Activated naive CD8-positive, alpha-beta T cell treated with anti-CD3 and anti-CD28 coated beads, Interleukin-2, amount 50 U/mL, for 24 hours (primary cell): ENCODE measurements at regions not wholly inside any gene's neighbourhood (a gene's known extent, or its start where the extent isn't known, plus 50 kb on each side); places are given as distances from the start of the nearest gene placed in this dataset.

Source experiments
- ATAC-seq: fragments of 150-1000 bp; cut with Tn5 transposase; one replicate; pipeline ENCODE4 v1.10.0; 2021
- DNase-seq: peaks from one replicate; pipeline ENCODE4 v3.0.0; 2021
- H3K27ac Mint-ChIP-seq: one replicate; pipeline ENCODE4 v1.8.0; 2021; ENCODE audit warnings: mild to moderate bottlenecking, mixed read lengths
- H3K27me3 Mint-ChIP-seq: one replicate; pipeline ENCODE4 v1.8.0; 2021; ENCODE audit warnings: mixed read lengths
- H3K36me3 Mint-ChIP-seq: one replicate; pipeline ENCODE4 v1.8.0; 2021; ENCODE audit warnings: low read depth, mixed read lengths
- H3K4me1 Mint-ChIP-seq: one replicate; pipeline ENCODE4 v1.8.0; 2021; ENCODE audit warnings: mixed read lengths
- H3K4me3 Mint-ChIP-seq: one replicate; pipeline ENCODE4 v1.8.0; 2021; ENCODE audit warnings: mild to moderate bottlenecking, moderate library complexity, mixed read lengths
- H3K9me3 Mint-ChIP-seq: one replicate; pipeline ENCODE4 v1.8.0; 2021; ENCODE audit warnings: mixed read lengths

DNA sequence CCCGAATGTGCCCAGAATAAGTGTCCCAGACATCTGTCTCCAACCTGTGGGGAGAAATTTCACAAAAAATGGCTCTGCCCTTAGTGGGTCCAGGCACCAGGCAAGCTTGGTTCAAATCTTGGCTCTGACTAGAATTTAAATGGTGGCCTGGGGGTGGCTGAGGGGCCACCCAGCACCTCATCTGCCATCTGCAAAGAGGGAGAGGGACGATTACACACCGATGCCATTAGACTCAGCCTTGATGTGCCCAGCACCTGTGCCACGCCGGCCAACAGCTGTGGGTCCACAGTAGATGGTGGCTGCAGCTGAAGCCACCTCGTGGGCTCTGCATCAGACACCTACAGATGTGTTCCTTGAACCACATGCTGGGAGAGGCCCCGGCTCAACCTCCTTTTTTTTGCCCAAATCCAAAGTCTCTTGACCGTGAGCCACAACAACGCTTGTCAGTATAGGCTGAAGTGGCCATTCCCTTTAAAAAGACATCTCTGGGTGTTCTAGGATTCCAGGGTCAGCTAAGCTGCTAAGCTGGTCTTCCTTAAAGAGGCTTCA lies 222.0 kb upstream of the RAB6C start:
- Mint-ChIP-seq H3K27me3 (no peaks in the 10 kb centered on the region), H3K27ac (no peak overlapping the region), H3K4me1 (no peaks in the 10 kb centered on the region), H3K4me3 (no peak overlapping the region), H3K36me3 (no peaks in the 10 kb centered on the region), H3K9me3 (no peaks in the 10 kb centered on the region)
- ATAC-seq (no peak), DNase-seq (no peak)

DNA sequence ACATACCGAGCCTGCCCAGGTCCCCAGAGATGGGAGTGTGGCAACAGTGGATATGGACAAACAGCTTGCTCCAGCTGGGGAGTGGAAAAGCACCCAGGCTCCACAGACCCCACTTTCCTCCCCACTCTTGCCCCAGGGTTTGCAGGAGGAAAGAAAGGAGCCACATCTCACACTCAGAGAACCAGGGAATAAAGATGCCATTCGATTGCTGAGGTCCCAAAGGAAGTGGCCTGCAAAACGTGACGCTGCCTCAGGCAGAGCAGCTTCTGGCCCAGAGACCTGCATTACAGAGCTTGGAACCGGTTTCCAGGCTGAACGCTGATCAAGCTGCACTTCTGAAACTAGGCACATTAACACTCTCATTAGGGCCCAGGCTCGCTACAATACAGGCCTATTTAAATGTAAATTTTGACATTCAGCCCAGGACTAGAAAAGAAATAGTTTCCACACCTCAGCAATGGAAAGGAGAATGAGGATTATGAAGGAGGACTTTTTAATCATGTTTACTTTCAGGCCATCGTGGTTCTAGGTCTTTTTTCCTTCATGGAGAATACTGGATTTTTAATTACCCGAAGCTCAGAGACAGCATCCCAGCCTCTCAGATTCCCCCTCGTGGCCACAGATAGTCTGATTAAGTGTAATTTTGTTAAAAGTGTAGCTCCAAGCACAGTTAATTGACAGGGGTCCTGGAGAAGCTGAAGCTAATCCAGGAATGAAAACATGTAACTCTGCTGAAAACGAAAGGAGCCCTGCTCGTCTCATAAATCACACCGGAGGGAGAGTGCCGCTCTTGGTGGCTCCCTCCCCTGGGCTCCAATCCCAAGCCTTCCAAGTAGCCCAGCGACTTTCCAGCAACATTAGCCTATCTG lies 221.3 kb upstream of the RAB6C start:
- Mint-ChIP-seq H3K9me3 (no peaks in the 10 kb centered on the region), H3K27ac (no peak overlapping the region), H3K4me3 (no peak overlapping the region), H3K27me3 (no peaks in the 10 kb centered on the region), H3K36me3 (no peaks in the 10 kb centered on the region), H3K4me1 (no peaks in the 10 kb centered on the region)
- no peak for ATAC-seq
- no peak for DNase-seq

DNA sequence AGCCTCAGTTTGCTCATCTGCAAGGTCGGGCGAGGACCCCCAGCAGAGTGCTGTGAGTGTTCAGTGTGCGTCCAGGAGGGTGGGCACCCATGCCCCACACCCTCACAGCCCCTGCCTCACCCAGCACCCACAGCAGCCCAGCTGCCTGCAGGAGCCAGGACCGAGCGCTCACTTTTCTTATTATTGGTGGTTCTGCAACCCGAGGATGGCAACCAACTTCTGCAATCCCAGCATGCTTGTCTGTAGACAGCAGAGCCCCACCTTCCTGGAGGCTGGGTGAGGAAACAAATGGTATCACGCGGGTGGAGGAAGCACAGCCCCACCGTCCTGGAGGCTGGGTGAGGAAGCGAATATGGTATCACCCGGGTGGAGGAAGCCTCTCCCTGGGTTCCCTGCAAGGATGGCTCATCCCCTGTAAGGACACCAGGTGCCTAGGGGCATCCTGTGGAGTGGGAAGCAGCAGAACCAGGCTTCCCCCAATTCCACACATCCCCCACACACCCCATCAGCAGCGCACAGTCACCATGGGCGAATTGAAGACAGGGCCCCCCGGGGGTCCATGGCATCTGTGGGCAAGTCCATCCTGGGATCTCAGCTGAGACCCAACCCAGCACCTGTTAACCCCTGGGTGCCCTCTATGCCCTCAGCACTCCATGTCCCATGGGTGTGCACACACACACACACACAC lies 220.5 kb upstream of the RAB6C start:
- Mint-ChIP-seq H3K36me3 (no peaks in the 10 kb centered on the region), H3K27me3 (no peaks in the 10 kb centered on the region), H3K27ac (no peak overlapping the region), H3K9me3 (no peaks in the 10 kb centered on the region), H3K4me1 (no peaks in the 10 kb centered on the region), H3K4me3 (no peak overlapping the region)
- ATAC-seq (no peak), DNase-seq (no peak)

DNA sequence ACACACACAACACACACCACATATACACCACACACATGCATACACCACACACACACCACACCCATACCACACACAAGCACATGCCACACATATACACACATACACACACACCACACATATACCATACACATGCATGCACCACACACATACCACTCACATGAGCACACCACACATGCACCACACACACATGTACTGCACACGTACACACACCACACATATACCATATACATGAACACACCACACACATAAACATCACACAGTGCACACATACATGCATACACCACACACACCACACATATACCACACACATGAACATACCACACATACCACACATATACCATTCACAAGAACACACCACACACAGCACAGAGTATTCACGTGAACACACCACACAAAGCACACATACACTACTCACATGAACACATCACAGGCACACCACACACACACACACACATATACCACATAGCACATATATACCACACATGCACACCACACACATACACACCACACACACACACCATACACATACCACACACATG lies 219.9 kb upstream of the RAB6C start:
- DNase-seq (no peak), ATAC-seq (no peak)
- H3K27me3 Mint-ChIP-seq: no peaks in the 10 kb centered on the region
- H3K4me1 Mint-ChIP-seq: no peaks in the 10 kb centered on the region
- no peak overlapping the region for H3K4me3 Mint-ChIP-seq
- H3K36me3 Mint-ChIP-seq: no peaks in the 10 kb centered on the region
- no peak overlapping the region for H3K27ac Mint-ChIP-seq
- H3K9me3 Mint-ChIP-seq: no peaks in the 10 kb centered on the region

DNA sequence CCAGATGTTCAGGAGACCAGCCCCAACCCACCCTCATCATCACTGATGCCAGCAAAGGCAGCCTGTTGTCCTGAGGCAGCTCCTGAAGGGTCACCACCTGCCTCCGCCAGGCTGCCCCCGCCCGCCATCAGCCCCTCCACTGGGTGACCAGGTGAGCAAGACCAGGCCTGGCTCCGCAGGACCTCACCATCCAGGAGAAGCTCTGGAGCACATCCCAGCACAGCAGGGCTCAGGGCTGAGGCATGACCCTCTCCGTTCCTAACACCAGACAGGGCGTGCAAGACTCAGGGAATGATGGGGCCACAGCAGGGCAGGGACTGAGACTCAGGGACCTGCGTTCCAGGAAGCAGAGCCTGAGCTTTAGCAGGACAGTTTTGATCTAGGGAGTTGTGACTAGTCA lies 218.8 kb upstream of the RAB6C start:
- no peaks in the 10 kb centered on the region for H3K9me3 Mint-ChIP-seq
- no peak overlapping the region for H3K27ac Mint-ChIP-seq
- ATAC-seq (no peak), DNase-seq (no peak)
- no peaks in the 10 kb centered on the region for H3K36me3 Mint-ChIP-seq
- no peaks in the 10 kb centered on the region for H3K27me3 Mint-ChIP-seq
- H3K4me3 Mint-ChIP-seq: no peak overlapping the region
- no peaks in the 10 kb centered on the region for H3K4me1 Mint-ChIP-seq

DNA sequence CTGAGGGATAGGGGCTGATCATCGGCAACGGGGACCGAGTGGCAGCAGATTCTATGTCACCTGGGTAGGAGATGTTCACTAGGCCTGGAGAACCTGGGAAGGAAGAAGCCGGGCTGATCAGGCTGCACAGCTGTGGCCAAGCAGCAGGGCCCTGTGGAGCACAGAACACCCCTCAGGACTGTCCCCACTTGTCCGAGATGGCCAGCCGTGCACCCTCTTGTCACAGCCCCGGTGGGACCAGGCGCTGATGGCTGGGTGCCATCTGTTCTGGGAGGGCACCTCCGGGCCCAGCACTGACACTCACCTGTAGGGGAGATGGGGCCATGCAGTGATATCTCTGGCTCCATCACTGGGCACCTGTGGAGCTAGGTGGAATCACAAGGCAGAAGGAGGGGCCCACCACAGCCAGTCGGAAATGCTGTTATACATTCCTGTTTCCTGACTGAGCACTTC lies 217.9 kb upstream of the RAB6C start:
- no peaks in the 10 kb centered on the region for H3K4me1 Mint-ChIP-seq

DNA sequence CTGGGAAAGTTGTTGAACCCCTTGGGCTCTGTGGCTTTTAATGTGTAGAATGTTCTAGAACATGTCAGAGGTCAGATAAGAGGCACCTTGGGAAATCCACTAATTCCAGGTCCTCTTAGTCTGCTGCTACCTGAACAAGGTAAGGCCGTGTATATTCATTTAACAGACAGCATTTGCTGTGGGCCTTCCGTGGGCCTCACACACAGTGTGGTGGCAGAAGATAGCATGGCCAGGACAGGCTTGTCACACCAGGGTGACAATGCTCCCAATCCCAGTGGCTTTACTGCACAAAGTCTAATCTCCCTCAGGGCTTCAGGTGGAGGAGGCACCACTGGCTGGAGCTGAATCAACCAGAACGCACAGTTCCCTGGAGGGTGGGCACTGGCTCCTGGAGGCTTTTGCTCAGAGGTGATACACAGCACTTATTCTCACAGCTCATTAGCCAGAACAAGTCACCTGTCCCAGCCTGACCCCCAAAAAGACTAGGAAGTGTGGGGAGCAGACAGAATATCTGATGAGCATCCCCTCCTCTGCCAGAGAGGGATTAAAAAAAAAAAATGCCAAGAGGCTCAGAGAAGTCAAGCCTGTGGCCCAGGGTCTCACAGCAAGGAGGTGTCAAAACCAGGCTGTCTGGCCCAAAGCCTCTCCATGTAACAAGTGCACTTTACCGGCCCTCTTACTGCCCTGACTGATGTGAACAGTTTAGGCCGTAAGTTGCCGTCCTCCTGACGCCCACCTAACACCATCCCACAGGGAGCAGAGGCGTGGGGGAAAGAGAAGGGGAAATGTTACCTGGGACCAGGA lies 216.9 kb upstream of the RAB6C start:
- H3K9me3 Mint-ChIP-seq: no peaks in the 10 kb centered on the region
- DNase-seq (no peak), ATAC-seq (no peak)
- no peaks in the 10 kb centered on the region for H3K27me3 Mint-ChIP-seq
- H3K4me1 Mint-ChIP-seq: no peaks in the 10 kb centered on the region
- H3K27ac Mint-ChIP-seq: no peak overlapping the region
- no peak overlapping the region for H3K4me3 Mint-ChIP-seq
- H3K36me3 Mint-ChIP-seq: no peaks in the 10 kb centered on the region

More for the DNA sequence above, 217.9 kb upstream of the RAB6C start:
- no peak for DNase-seq
- no peak overlapping the region for H3K27ac Mint-ChIP-seq
- ATAC-seq: no peak
- no peaks in the 10 kb centered on the region for H3K9me3 Mint-ChIP-seq
- no peaks in the 10 kb centered on the region for H3K27me3 Mint-ChIP-seq
- H3K4me3 Mint-ChIP-seq: no peak overlapping the region
- H3K36me3 Mint-ChIP-seq: no peaks in the 10 kb centered on the region

DNA sequence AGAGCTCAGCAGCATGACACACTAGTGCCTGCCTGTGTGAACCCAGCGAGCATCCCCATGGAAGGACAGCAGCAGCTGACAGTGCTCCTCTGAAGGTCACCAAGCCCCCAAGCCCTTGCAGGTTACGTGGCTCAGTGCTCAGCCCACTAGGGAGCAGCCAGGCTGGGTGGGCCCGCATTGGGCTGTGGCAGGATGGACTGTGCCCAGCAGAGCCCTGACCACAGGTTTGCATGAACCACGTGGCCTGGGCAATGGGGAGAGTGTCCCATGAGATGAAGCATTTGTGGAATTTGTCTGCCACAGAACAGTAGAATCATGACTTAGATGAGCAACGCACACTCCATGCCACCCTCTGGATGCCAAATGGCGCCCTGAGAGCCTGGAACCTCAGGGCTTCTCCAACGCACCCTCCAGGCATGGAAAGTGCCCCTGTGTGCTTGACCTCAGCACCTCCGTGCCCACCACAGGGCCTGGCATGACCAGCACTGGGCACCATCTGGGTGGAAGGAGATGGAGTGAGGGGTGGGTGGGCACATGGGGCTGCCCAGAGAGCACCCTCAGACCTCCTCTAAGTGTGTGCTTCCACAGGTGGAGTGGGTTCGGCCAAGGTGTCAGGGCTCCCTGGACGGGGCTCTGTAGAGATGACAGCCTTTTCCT lies 216.1 kb upstream of the RAB6C start:
- H3K36me3 Mint-ChIP-seq: no peaks in the 10 kb centered on the region
- H3K4me1 Mint-ChIP-seq: no peaks in the 10 kb centered on the region
- H3K9me3 Mint-ChIP-seq: no peaks in the 10 kb centered on the region
- DNase-seq (no peak), ATAC-seq (no peak)
- H3K27me3 Mint-ChIP-seq: no peaks in the 10 kb centered on the region
- H3K27ac Mint-ChIP-seq: no peak overlapping the region
- H3K4me3 Mint-ChIP-seq: no peak overlapping the region

DNA sequence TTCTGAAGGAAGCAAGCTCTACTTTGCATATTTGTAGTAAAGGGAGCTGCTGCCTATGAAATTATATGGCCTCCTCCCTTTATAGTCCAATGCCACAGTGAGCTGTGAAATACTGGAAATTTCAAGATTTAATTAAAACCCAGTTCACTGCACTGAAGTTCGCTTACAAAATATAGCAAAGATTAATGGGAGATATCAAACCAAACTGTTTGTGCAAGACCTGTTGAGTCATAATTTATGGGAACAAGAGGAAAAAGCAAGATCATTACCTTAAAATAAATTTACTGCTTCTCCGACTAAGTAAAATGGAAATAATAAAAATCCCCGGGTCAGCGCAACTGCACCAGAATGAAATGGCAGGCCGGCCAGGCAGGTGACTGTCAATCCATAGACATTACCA lies 215.5 kb upstream of the RAB6C start:
- DNase-seq: no peak
- H3K27ac Mint-ChIP-seq: no peak overlapping the region
- no peaks in the 10 kb centered on the region for H3K27me3 Mint-ChIP-seq
- ATAC-seq: no peak
- no peaks in the 10 kb centered on the region for H3K9me3 Mint-ChIP-seq
- H3K36me3 Mint-ChIP-seq: no peaks in the 10 kb centered on the region
- H3K4me3 Mint-ChIP-seq: no peak overlapping the region
- H3K4me1 Mint-ChIP-seq: no peaks in the 10 kb centered on the region

DNA sequence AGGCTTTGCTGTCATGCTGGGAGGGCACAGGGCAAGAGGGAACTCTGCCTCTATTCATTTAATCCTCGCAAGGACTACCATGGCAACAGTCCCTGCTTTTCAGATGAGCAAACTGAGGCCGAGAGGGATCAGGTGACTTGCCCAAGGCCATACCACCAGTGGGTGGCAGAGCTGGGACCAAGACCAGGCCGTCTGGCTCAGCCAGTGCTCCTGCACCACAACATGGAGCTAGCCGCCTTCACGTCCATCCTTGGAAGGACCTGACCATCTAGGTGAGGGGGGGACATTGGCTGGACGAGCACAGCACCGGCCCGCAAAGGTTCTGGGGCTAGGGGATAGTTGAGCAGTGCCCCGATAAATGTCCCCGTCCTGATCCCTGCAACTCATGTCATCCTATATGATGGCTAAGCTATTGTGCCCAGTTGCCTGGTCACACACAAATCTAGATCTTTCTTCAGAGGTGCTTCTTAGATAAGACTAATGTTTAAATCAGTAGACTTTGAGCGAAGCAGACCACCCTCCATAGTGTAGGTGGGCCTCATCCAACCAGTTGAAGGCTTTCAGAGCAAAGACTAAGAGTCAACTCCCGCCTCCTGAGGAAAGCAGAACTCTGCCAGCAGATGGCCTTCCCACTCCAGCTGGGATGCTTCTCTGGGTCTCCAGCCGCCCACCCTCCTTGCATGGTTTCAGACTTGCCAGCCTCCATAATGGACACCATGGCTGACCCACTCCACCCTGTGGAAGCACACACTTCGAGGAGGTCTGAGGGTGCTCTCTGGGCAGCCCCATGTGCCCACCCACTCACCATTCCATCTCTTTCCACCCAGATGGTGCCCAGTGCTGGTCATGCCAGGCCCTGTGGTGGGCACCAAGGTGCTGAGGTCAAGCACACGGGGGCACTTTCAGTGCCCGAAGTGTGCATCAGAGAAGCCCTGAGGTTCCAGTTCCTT lies 214.8 kb upstream of the RAB6C start:
- no peaks in the 10 kb centered on the region for H3K36me3 Mint-ChIP-seq
- no peak for DNase-seq
- no peak overlapping the region for H3K27ac Mint-ChIP-seq
- no peaks in the 10 kb centered on the region for H3K27me3 Mint-ChIP-seq
- no peaks in the 10 kb centered on the region for H3K9me3 Mint-ChIP-seq
- H3K4me1 Mint-ChIP-seq: no peaks in the 10 kb centered on the region
- no peak for ATAC-seq
- H3K4me3 Mint-ChIP-seq: no peak overlapping the region

DNA sequence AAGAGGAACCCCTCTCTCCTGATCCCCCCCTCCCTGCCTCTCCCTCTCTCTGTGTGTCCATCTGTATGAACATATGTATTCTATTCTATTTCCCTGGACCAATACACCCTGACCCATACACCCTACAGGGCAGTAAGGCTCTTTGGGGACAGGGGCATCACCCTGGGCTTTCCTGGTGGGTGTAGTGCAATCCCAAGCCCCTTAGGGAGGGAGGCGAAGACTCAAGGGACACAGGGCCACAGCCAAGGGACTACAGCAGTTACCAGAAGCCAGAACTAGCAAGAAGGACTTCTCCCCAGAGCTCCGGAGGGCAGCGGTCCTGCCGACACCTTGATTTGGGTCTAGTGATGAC lies 214.2 kb upstream of the RAB6C start:
- Mint-ChIP-seq H3K4me3 (no peak overlapping the region), H3K9me3 (no peaks in the 10 kb centered on the region), H3K4me1 (no peaks in the 10 kb centered on the region), H3K27me3 (no peaks in the 10 kb centered on the region), H3K36me3 (no peaks in the 10 kb centered on the region), H3K27ac (no peak overlapping the region)
- no peak for ATAC-seq
- no peak for DNase-seq

DNA sequence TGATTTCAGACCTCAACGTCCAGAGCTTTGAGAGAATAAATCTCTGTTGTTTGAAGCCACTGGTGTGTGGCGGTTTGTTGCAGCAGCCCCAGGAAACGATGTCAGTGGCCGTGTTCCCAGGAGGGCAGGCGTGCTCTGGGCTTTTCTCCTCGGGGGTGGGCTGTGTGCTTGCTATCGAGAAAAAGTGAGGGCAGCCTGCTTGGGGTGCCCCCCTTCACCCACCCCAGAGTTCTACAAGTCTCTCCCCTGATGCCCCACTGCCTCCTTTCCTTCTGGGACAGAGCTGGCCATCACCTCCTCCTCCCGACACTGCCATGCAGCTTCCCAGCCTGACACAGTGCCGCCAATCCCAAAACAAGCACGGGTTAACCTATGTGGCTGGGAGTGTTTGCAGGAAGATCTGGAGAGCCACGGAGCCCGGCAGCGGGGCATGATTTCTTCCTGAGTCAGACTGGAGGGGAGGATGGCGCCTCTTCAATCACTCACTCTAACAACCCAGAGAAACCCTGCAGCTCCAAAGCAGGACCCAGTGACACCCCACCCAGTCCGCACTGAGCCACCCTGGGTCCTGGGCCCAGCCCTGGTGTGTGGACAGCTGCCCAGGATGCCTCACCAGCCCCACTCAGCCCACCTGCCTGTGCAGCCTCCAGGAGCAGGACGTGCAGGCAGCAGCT lies 213.7 kb upstream of the RAB6C start:
- H3K27me3 Mint-ChIP-seq: no peaks in the 10 kb centered on the region
- no peak overlapping the region for H3K27ac Mint-ChIP-seq
- no peaks in the 10 kb centered on the region for H3K9me3 Mint-ChIP-seq
- no peaks in the 10 kb centered on the region for H3K4me1 Mint-ChIP-seq
- H3K4me3 Mint-ChIP-seq: no peak overlapping the region
- no peak for DNase-seq
- ATAC-seq: no peak
- no peaks in the 10 kb centered on the region for H3K36me3 Mint-ChIP-seq
